ENCODE measurements at regions not wholly inside any gene's neighbourhood (a gene's known extent, or its start where the extent isn't known, plus 50 kb on each side); places are given as distances from the start of the nearest gene placed in this dataset.

- Mint-ChIP-seq H3K4me1 (peaks cover 18% of the 10 kb centered on the region), H3K9me3 (peaks cover 13% of the 10 kb centered on the region), H3K27me3 (ENCODE audit: low read depth) (no peaks in the 10 kb centered on the region), H3K27ac (no peak overlapping the region), H3K4me3 (no peak overlapping the region), H3K36me3 (peaks cover 9% of the 10 kb centered on the region)
- CTCF ChIA-PET, result interaction anchor here (0.7 kb wide), 1 partner anchor 66 kb away, joined by 3 read pairs; no protein-coding TSS in a partner anchor
- POLR2A ChIA-PET, result interaction anchor here (0.6 kb wide), 1 partner anchor 11 kb away, joined by 4 read pairs; no protein-coding TSS in a partner anchor
- DNase-seq (ENCODE audit: low spot score) (no peak), ATAC-seq (no peak)
- TF ChIP-seq ATF1 (CRISPR knock-in tag; IDR thresholded peaks at IDR 0.05) (no peak), ZSCAN18 (CRISPR knock-in tag; IDR thresholded peaks at IDR 0.05) (no peak), HMGXB4 (CRISPR knock-in tag; IDR thresholded peaks at IDR 0.05) (no peak), E2F4 (CRISPR knock-in tag; IDR thresholded peaks at IDR 0.05; ENCODE audit: borderline replicate concordance, low read depth) (no peak), USF2 (CRISPR knock-in tag; IDR thresholded peaks at IDR 0.05) (no peak), FOXP4 (CRISPR knock-in tag; IDR thresholded peaks at IDR 0.05) (no peak), ZBTB43 (CRISPR knock-in tag; IDR thresholded peaks at IDR 0.05) (no peak)
Observed at GRCh38 chr21:27365394-27365793, 398.5 kb upstream of the ADAMTS5 start.

GRCh38 chr21:27363719-27364477 lies 397.0 kb upstream of the ADAMTS5 start:
- POLR2A ChIA-PET, result no interaction called here
- no peak for ATAC-seq

More at GRCh38 chr21:27363719-27364477, 397.0 kb upstream of the ADAMTS5 start:
- H3K4me3 Mint-ChIP-seq, result no peak overlapping the region
- TF ChIP-seq ZNF425 (CRISPR knock-in tag; conservative IDR thresholded peaks at IDR 0.05) (no peak), ATF3 (CRISPR knock-in tag; conservative IDR thresholded peaks at IDR 0.05) (no peak), ZMAT4 (CRISPR knock-in tag; IDR thresholded peaks at IDR 0.05) (no peak), SP1 (CRISPR knock-in tag; conservative IDR thresholded peaks at IDR 0.05) (no peak), OVOL2 (CRISPR knock-in tag; IDR thresholded peaks at IDR 0.05; ENCODE audit: borderline replicate concordance) (no peak), GABPB1 (CRISPR knock-in tag; IDR thresholded peaks at IDR 0.05) (no peak), TEAD1 (CRISPR knock-in tag; IDR thresholded peaks at IDR 0.05) (no peak)
- no peaks in the 10 kb centered on the region for H3K27me3 Mint-ChIP-seq (ENCODE audit: low read depth)
- peaks cover 13% of the 10 kb centered on the region for H3K9me3 Mint-ChIP-seq
- H3K36me3 Mint-ChIP-seq, result peaks cover 9% of the 10 kb centered on the region
- CTCF ChIA-PET, result no interaction called here
- DNase-seq (ENCODE audit: low spot score), result no peak
- peaks cover 7% of the 10 kb centered on the region for H3K4me1 Mint-ChIP-seq
- H3K27ac Mint-ChIP-seq, result no peak overlapping the region
